GM12891 (cell line): ENCODE measurements at regions not wholly inside any gene's neighbourhood (a gene's known extent, or its start where the extent isn't known, plus 50 kb on each side); places are given as distances from the start of the nearest gene placed in this dataset.

ENCODE experiments used
- PAX5 ChIP-seq: IDR thresholded peaks from 2 replicates; pipeline ENCODE4 v1.6.1; 2011; ENCODE audit warnings: low read length, moderate library complexity, mild to moderate bottlenecking; ENCODE audit not compliant: insufficient read depth, severe bottlenecking
- POLR2A ChIP-seq: IDR thresholded peaks from 2 replicates; pipeline ENCODE4 v1.6.1; 2011; ENCODE audit warnings: low read depth, low read length, control low read depth
- POLR2AphosphoS5 ChIP-seq: IDR thresholded peaks from 2 replicates; pipeline ENCODE4 v1.6.1; 2011; ENCODE audit warnings: low read depth, low read length, control low read depth
- POU2F2 ChIP-seq: IDR thresholded peaks from 2 replicates; pipeline ENCODE4 v1.6.1; 2011; ENCODE audit warnings: low read depth, mild to moderate bottlenecking, control low read depth, low read length, moderate library complexity
- SPI1 ChIP-seq: IDR thresholded peaks from 2 replicates; pipeline ENCODE4 v1.6.1; 2011; ENCODE audit warnings: low read depth, low read length, control low read depth
- TAF1 ChIP-seq: IDR thresholded peaks from 2 replicates; pipeline ENCODE4 v1.6.1; 2011; ENCODE audit warnings: low read depth, low read length, control low read depth

DNA sequence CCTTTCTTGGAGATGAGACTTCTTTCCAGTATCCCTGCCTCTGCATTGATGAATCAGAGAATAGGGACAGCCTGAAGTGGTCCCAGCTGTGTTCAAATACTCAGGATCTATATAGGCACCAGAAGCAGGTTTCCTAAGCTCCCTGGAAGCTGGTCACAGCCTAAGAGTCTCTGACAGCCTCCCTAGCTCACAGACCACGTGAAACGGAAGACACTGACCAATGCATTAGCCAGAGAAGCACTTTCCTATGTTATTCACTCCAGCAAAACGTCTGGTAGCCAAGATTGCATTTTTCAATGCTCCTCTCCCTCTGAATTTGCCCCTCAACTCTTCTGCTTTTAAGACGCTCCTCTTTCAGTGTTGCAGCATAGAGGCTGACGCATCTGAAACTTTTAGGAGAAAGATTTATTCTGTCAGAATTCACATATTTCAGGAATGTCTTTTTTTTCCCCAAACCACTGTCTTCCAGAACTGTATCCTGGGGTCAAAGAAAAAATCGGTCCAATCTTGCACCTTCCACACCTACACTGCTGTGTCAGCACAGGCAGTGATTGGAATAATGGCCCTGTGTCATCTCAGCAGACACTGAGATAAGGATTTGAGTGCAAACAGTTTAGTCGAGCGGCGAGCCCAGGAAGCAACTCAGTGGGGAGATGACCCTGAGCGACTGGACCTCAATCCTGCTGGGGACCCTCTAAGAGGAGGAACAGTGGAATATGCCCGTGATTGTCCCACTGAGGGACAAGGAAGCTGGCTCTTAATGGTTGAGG, 109.4 kb downstream of the SMIM20 start:
- TF ChIP-seq POLR2A (no peak), TAF1 (no peak), POLR2AphosphoS5 (no peak), POU2F2 (no peak), PAX5 (no peak), SPI1 (no peak)
